ENCODE measurements at regions not wholly inside any gene's neighbourhood (a gene's known extent, or its start where the extent isn't known, plus 50 kb on each side); places are given as distances from the start of the nearest gene placed in this dataset.

DNA sequence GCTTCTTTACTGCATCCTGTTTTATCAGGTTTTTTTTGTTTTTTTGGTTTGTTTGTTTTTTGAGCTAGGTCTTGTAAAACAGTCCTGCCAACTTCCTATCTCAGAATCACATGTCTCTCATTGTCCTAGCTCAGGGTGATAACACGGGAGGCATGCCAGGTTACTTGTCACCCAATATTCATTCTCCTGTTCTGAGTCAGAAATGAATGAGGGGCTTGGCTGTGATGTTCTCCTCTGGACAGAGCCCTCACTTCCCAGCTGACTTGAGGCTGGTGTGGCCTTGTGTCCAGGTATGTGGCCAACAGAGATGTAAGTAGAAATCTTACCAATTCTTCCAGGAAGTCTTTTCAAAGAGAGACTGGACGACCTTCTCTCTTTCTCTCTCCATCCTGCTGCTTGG, 317.0 kb downstream of the GABRB3 start:
- no peaks in the 10 kb centered on the region for H3K4me1 ChIP-seq (ENCODE audit: insufficient read depth, poor library complexity, severe bottlenecking)
- no peak for DNase-seq (ENCODE audit: low spot score)
- H3K9me3 ChIP-seq (ENCODE audit: severe bottlenecking), result peaks cover 10% of the 10 kb centered on the region
- H3K27ac ChIP-seq (ENCODE audit: poor library complexity, severe bottlenecking), result no peak overlapping the region
- no peak for ATAC-seq (ENCODE audit: low read depth)
- TF ChIP-seq, protein P1, sequence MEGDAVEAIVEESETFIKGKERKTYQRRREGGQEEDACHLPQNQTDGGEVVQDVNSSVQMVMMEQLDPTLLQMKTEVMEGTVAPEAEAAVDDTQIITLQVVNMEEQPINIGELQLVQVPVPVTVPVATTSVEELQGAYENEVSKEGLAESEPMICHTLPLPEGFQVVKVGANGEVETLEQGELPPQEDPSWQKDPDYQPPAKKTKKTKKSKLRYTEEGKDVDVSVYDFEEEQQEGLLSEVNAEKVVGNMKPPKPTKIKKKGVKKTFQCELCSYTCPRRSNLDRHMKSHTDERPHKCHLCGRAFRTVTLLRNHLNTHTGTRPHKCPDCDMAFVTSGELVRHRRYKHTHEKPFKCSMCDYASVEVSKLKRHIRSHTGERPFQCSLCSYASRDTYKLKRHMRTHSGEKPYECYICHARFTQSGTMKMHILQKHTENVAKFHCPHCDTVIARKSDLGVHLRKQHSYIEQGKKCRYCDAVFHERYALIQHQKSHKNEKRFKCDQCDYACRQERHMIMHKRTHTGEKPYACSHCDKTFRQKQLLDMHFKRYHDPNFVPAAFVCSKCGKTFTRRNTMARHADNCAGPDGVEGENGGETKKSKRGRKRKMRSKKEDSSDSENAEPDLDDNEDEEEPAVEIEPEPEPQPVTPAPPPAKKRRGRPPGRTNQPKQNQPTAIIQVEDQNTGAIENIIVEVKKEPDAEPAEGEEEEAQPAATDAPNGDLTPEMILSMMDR (IDR thresholded peaks at IDR 0.05; ENCODE audit: poor library complexity, severe bottlenecking), result no peak
- H3K27me3 ChIP-seq (ENCODE audit: insufficient read depth, poor library complexity, severe bottlenecking), result peaks cover 2% of the 10 kb centered on the region
- no peak overlapping the region for H3K4me3 ChIP-seq (ENCODE audit: severe bottlenecking)
- H3K36me3 ChIP-seq (ENCODE audit: low read depth), result no peaks in the 10 kb centered on the region

DNA sequence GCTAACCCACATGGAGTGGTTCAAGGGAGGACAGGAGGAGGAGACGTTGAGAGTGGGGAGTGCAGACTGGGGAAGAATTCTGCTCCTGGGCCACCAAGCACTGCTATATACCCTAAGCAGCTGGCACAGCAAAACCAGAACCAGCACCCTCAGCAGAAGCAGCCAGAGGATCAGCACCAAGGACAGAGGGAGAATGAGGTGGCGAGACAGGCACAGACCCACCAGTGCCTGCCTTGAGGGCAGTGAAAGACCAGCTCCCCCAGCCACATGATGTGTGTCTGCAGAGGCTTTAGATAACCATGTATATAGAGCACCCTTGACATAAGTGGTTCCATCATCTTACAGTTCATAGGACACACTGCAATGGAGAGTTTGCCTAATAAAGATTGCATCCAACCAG, 319.0 kb downstream of the GABRB3 start:
- Histone ChIP-seq H3K4me1 (ENCODE audit: insufficient read depth, poor library complexity, severe bottlenecking) (peaks cover 7% of the 10 kb centered on the region), H3K27me3 (ENCODE audit: insufficient read depth, poor library complexity, severe bottlenecking) (peaks cover 2% of the 10 kb centered on the region), H3K36me3 (ENCODE audit: low read depth) (no peaks in the 10 kb centered on the region), H3K4me3 (ENCODE audit: severe bottlenecking) (no peak overlapping the region), H3K9me3 (ENCODE audit: severe bottlenecking) (peaks cover 10% of the 10 kb centered on the region), H3K27ac (ENCODE audit: poor library complexity, severe bottlenecking) (no peak overlapping the region)
- ATAC-seq (ENCODE audit: low read depth) (no peak), DNase-seq (ENCODE audit: low spot score) (no peak)
- TF ChIP-seq, protein P1 (IDR thresholded peaks at IDR 0.05; ENCODE audit: poor library complexity, severe bottlenecking), result no peak

DNA sequence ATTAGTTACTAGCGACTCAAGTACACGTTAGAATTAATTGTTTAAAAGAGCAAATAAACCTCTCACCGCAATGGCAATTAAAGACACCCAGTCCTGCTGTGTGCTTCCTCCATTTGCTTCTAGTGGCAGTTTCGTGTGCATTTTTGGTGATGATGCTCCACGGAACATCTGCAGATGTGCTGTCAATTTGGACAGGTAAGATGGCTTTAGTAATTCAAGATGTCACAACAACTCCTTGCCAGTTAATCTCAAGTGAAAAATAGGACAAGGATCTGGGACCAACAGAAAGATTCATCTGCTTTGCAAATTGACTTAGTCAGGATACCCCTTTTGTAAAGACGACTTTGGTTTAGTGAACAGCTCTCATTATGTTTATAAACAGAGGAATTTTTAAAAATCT, 320.9 kb downstream of the GABRB3 start:
- ATAC-seq (ENCODE audit: low read depth), result no peak
- H3K4me1 ChIP-seq (ENCODE audit: insufficient read depth, poor library complexity, severe bottlenecking), result peaks cover 10% of the 10 kb centered on the region
- H3K36me3 ChIP-seq (ENCODE audit: low read depth), result no peaks in the 10 kb centered on the region
- H3K9me3 ChIP-seq (ENCODE audit: severe bottlenecking), result peaks cover 2% of the 10 kb centered on the region
- no peak for DNase-seq (ENCODE audit: low spot score)
- TF ChIP-seq, protein P1 (IDR thresholded peaks at IDR 0.05; ENCODE audit: poor library complexity, severe bottlenecking), result no peak
- H3K27me3 ChIP-seq (ENCODE audit: insufficient read depth, poor library complexity, severe bottlenecking), result peaks cover 2% of the 10 kb centered on the region
- no peak overlapping the region for H3K27ac ChIP-seq (ENCODE audit: poor library complexity, severe bottlenecking)
- H3K4me3 ChIP-seq (ENCODE audit: severe bottlenecking), result no peak overlapping the region

DNA sequence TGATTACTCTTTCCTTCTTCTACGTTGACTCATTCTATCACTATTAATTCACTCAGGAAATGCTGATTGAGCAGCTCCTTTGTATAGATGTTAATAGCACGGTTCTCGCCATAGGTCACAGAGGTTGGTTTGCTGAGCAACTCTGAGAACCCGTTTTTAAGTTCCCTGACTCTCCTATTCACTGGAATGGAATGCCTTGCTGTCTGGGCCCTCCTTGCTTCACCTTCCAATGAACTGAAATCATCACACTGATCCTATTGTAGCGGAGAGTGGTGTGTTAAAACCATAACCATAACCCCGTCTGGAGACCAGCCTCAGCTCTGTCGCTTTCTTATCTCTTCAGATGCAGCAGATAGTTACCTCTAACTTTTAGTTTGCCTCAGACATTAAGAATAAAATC, 323.6 kb downstream of the GABRB3 start:
- H3K9me3 ChIP-seq (ENCODE audit: severe bottlenecking), result peaks cover 2% of the 10 kb centered on the region
- no peak for DNase-seq (ENCODE audit: low spot score)
- H3K4me3 ChIP-seq (ENCODE audit: severe bottlenecking), result no peak overlapping the region
- H3K4me1 ChIP-seq (ENCODE audit: insufficient read depth, poor library complexity, severe bottlenecking), result peaks cover 10% of the 10 kb centered on the region
- H3K27me3 ChIP-seq (ENCODE audit: insufficient read depth, poor library complexity, severe bottlenecking), result peaks cover 2% of the 10 kb centered on the region
- ATAC-seq (ENCODE audit: low read depth), result peak; percentile 99
- H3K36me3 ChIP-seq (ENCODE audit: low read depth), result no peaks in the 10 kb centered on the region
- H3K27ac ChIP-seq (ENCODE audit: poor library complexity, severe bottlenecking), result peak overlapping the region; percentile 85
- TF ChIP-seq, protein P1 (IDR thresholded peaks at IDR 0.05; ENCODE audit: poor library complexity, severe bottlenecking), result no peak

DNA sequence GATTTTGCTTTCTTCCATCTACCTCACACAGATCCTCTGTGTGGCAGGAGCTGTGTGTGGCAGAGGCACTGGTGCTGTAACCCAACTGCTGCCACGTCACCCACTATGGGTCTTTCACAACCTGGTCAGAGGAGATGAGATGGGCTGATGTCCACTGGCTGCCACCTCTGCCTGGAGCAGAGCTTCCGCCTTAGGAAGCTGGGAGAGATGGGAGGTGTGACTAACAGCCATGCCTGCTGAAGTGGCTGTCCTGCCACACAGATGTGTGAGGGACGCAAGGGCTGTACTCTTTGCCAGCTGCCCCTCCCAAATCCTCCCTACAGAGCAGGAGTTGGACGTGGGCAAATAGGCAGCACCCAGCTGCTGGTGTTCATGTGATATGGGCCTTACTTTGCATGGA, 329.5 kb downstream of the GABRB3 start:
- Histone ChIP-seq H3K4me3 (ENCODE audit: severe bottlenecking) (no peak overlapping the region), H3K27ac (ENCODE audit: poor library complexity, severe bottlenecking) (no peak overlapping the region), H3K4me1 (ENCODE audit: insufficient read depth, poor library complexity, severe bottlenecking) (no peaks in the 10 kb centered on the region), H3K36me3 (ENCODE audit: low read depth) (no peaks in the 10 kb centered on the region), H3K9me3 (ENCODE audit: severe bottlenecking) (peaks cover 4% of the 10 kb centered on the region), H3K27me3 (ENCODE audit: insufficient read depth, poor library complexity, severe bottlenecking) (no peaks in the 10 kb centered on the region)
- DNase-seq (ENCODE audit: low spot score), result no peak
- no peak for ATAC-seq (ENCODE audit: low read depth)
- TF ChIP-seq, protein P1 (IDR thresholded peaks at IDR 0.05; ENCODE audit: poor library complexity, severe bottlenecking), result no peak

Data from RWPE2 (cell line).